Osteocyte (in vitro differentiated cells): ENCODE measurements at regions not wholly inside any gene's neighbourhood (a gene's known extent, or its start where the extent isn't known, plus 50 kb on each side); places are given as distances from the start of the nearest gene placed in this dataset.
"Not testable (repeated sequence)": the region's sequence is repeated elsewhere in the genome, so short reads cannot be mapped to it uniquely, and the experiment has no call there.

ENCODE experiments used
- DNase-seq: peaks from one replicate; pipeline ENCODE4 v3.0.0; 2021; ENCODE audit warnings: mixed read lengths; ENCODE audit not compliant: unreplicated experiment; ENCODE audit errors: extremely low spot score
- H3K27ac Mint-ChIP-seq: one replicate; pipeline ENCODE4 v1.8.0; 2021; ENCODE audit warnings: mild to moderate bottlenecking, mixed read lengths; ENCODE audit not compliant: unreplicated experiment
- H3K27me3 Mint-ChIP-seq: one replicate; pipeline ENCODE4 v1.8.0; 2021; ENCODE audit warnings: mixed read lengths; ENCODE audit not compliant: unreplicated experiment
- H3K36me3 Mint-ChIP-seq: one replicate; pipeline ENCODE4 v1.8.0; 2021; ENCODE audit warnings: mixed read lengths; ENCODE audit not compliant: unreplicated experiment
- H3K4me1 Mint-ChIP-seq: one replicate; pipeline ENCODE4 v1.8.0; 2021; ENCODE audit warnings: mixed read lengths; ENCODE audit not compliant: unreplicated experiment
- H3K4me3 Mint-ChIP-seq: one replicate; pipeline ENCODE4 v1.8.0; 2021; ENCODE audit warnings: mild to moderate bottlenecking, moderate library complexity, mixed read lengths; ENCODE audit not compliant: unreplicated experiment
- H3K9me3 Mint-ChIP-seq: one replicate; pipeline ENCODE4 v1.8.0; 2021; ENCODE audit warnings: mixed read lengths; ENCODE audit not compliant: unreplicated experiment
- CTCF ChIP-seq: fragments of 200-600 bp; sonication (generic); IDR thresholded peaks from 2 replicates; pipeline ENCODE4 v1.5.0; 2021; ENCODE audit warnings: antibody characterized with exemption, mild to moderate bottlenecking, moderate library complexity

GRCh38 chr15:44833081-44833480, 96.8 kb downstream of the TRIM69 start:
- H3K27me3 Mint-ChIP-seq, H3K4me3 Mint-ChIP-seq, H3K36me3 Mint-ChIP-seq, H3K9me3 Mint-ChIP-seq, H3K27ac Mint-ChIP-seq, DNase-seq, H3K4me1 Mint-ChIP-seq: not testable (repeated sequence)

GRCh38 chr15:44833761-44834160, 97.4 kb downstream of the TRIM69 start:
- H3K27ac Mint-ChIP-seq, H3K27me3 Mint-ChIP-seq, H3K4me3 Mint-ChIP-seq, DNase-seq, H3K36me3 Mint-ChIP-seq, H3K9me3 Mint-ChIP-seq, H3K4me1 Mint-ChIP-seq: not testable (repeated sequence)

GRCh38 chr15:44835082-44835481, 98.8 kb downstream of the TRIM69 start:
- not testable (repeated sequence) for H3K27me3 Mint-ChIP-seq, H3K4me1 Mint-ChIP-seq, H3K9me3 Mint-ChIP-seq, DNase-seq, H3K27ac Mint-ChIP-seq, H3K36me3 Mint-ChIP-seq, H3K4me3 Mint-ChIP-seq

GRCh38 chr15:44836094-44836493, 99.8 kb downstream of the TRIM69 start:
- TF ChIP-seq CTCF: no peak
- Mint-ChIP-seq H3K36me3 (no peaks in the 10 kb centered on the region), H3K4me3 (no peak overlapping the region), H3K9me3 (no peaks in the 10 kb centered on the region), H3K4me1 (peaks cover 8% of the 10 kb centered on the region), H3K27ac (no peak overlapping the region), H3K27me3 (peaks cover 11% of the 10 kb centered on the region)
- no peak for DNase-seq

GRCh38 chr15:44838929-44839328, 102.6 kb downstream of the TRIM69 start:
- H3K4me1 Mint-ChIP-seq, H3K36me3 Mint-ChIP-seq, H3K4me3 Mint-ChIP-seq, H3K27me3 Mint-ChIP-seq, DNase-seq, H3K9me3 Mint-ChIP-seq: not testable (repeated sequence)
- peak overlapping the region; percentile 68 for H3K27ac Mint-ChIP-seq

- not testable (repeated sequence) for H3K27me3 Mint-ChIP-seq, H3K27ac Mint-ChIP-seq, H3K4me1 Mint-ChIP-seq, H3K36me3 Mint-ChIP-seq, DNase-seq, H3K4me3 Mint-ChIP-seq, H3K9me3 Mint-ChIP-seq
Measured at GRCh38 chr15:44841762-44842161, 105.4 kb downstream of the TRIM69 start.

- DNase-seq, H3K27me3 Mint-ChIP-seq, H3K36me3 Mint-ChIP-seq, H3K4me3 Mint-ChIP-seq, H3K27ac Mint-ChIP-seq, H3K9me3 Mint-ChIP-seq, H3K4me1 Mint-ChIP-seq: not testable (repeated sequence)
Measured at GRCh38 chr15:44842883-44843282, 106.6 kb downstream of the TRIM69 start.

GRCh38 chr15:44844936-44845335, 108.6 kb downstream of the TRIM69 start:
- H3K9me3 Mint-ChIP-seq, H3K36me3 Mint-ChIP-seq, DNase-seq, H3K27ac Mint-ChIP-seq, H3K4me1 Mint-ChIP-seq, H3K27me3 Mint-ChIP-seq, H3K4me3 Mint-ChIP-seq: not testable (repeated sequence)

GRCh38 chr15:44846156-44846555, 109.8 kb downstream of the TRIM69 start:
- H3K4me3 Mint-ChIP-seq, H3K27me3 Mint-ChIP-seq, H3K36me3 Mint-ChIP-seq, DNase-seq, H3K9me3 Mint-ChIP-seq, H3K27ac Mint-ChIP-seq, H3K4me1 Mint-ChIP-seq: not testable (repeated sequence)

- not testable (repeated sequence) for H3K27ac Mint-ChIP-seq, H3K4me1 Mint-ChIP-seq, H3K9me3 Mint-ChIP-seq, H3K4me3 Mint-ChIP-seq, DNase-seq, H3K36me3 Mint-ChIP-seq, H3K27me3 Mint-ChIP-seq
Measured at GRCh38 chr15:44847555-44847954, 108.9 kb upstream of the TERB2 start.

- H3K27me3 Mint-ChIP-seq, H3K27ac Mint-ChIP-seq, H3K4me3 Mint-ChIP-seq, H3K9me3 Mint-ChIP-seq, H3K4me1 Mint-ChIP-seq, DNase-seq, H3K36me3 Mint-ChIP-seq: not testable (repeated sequence)
Measured at GRCh38 chr15:44848859-44849258, 107.6 kb upstream of the TERB2 start.

GRCh38 chr15:44849701-44850403, 106.6 kb upstream of the TERB2 start:
- not testable (repeated sequence) for H3K4me3 Mint-ChIP-seq, H3K4me1 Mint-ChIP-seq, DNase-seq, H3K27ac Mint-ChIP-seq, H3K36me3 Mint-ChIP-seq, H3K9me3 Mint-ChIP-seq, H3K27me3 Mint-ChIP-seq
